GM12878 (cell line): ENCODE measurements at regions not wholly inside any gene's neighbourhood (a gene's known extent, or its start where the extent isn't known, plus 50 kb on each side); places are given as distances from the start of the nearest gene placed in this dataset.

Experiments used
- EGR1 ChIP-seq, 2 experiments: IDR thresholded peaks; 1 replicate in 1 of 2; 2 replicates in 1 of 2; pipeline ENCODE4 v1.6.1; 2011 to 2012; ENCODE audit warnings: low read depth in 2 of 2, low read length in 2 of 2, borderline replicate concordance in 1 of 2, mild to moderate bottlenecking in 1 of 2, moderate library complexity in 1 of 2
- JUND ChIP-seq: IDR thresholded peaks from 2 replicates; pipeline ENCODE4 v1.6.1; 2012; ENCODE audit warnings: low read depth, mild to moderate bottlenecking, low read length, improper control_type of control experiment, moderate library complexity
- NBN ChIP-seq: fragments of 450-650 bp; IDR thresholded peaks from 2 replicates; pipeline ENCODE4 v1.6.1; 2016
- NR2C1 ChIP-seq: fragments of 450-650 bp; IDR thresholded peaks from 2 replicates; pipeline ENCODE4 v1.6.1; 2017; ENCODE audit warnings: antibody characterized with exemption, mild to moderate bottlenecking, moderate library complexity
- SIN3A ChIP-seq: IDR thresholded peaks from 2 replicates; pipeline ENCODE4 v1.6.1; 2012; ENCODE audit warnings: low read depth, low read length, improper control_type of control experiment
- SUZ12 ChIP-seq: fragments of 200-600 bp; sonication (generic); IDR thresholded peaks from one replicate; pipeline ENCODE4 v1.6.1; 2018; ENCODE audit warnings: antibody characterized with exemption, mild to moderate bottlenecking; ENCODE audit not compliant: unreplicated experiment
- YY1 ChIP-seq: IDR thresholded peaks from 2 replicates; pipeline ENCODE4 v1.6.1; 2011; ENCODE audit warnings: low read depth, mild to moderate bottlenecking, low read length
- ZSCAN29 ChIP-seq: fragments of 450-650 bp; IDR thresholded peaks from 2 replicates; pipeline ENCODE4 v1.6.1; 2017; ENCODE audit warnings: mild to moderate bottlenecking, moderate library complexity
- TF ChIP-seq, protein P1 (sequence below), 3 experiments: IDR thresholded peaks in 2 of 3; conservative IDR thresholded peaks in 1 of 3; 2 replicates each; pipeline ENCODE4 v1.5.1; 2011; ENCODE audit warnings: low read depth in 3 of 3, low read length in 3 of 3, mild to moderate bottlenecking in 3 of 3, control low read depth in 2 of 3, moderate library complexity in 2 of 3, inconsistent platforms in 1 of 3, mixed read lengths in 1 of 3; ENCODE audit not compliant: control insufficient read depth in 2 of 3, insufficient read depth in 1 of 3; ENCODE audit errors: extremely low read depth in 1 of 3
- TF ChIP-seq, protein P2 (sequence below): IDR thresholded peaks from 2 replicates; pipeline ENCODE4 v1.6.1; 2011; ENCODE audit warnings: low read depth, mild to moderate bottlenecking, low read length, moderate library complexity, borderline replicate concordance; ENCODE audit errors: extremely low read depth
- TF ChIP-seq, protein P3 (sequence below): fragments of 450-650 bp; IDR thresholded peaks from 2 replicates; pipeline ENCODE4 v1.6.1; 2017; ENCODE audit warnings: mild to moderate bottlenecking

DNA sequence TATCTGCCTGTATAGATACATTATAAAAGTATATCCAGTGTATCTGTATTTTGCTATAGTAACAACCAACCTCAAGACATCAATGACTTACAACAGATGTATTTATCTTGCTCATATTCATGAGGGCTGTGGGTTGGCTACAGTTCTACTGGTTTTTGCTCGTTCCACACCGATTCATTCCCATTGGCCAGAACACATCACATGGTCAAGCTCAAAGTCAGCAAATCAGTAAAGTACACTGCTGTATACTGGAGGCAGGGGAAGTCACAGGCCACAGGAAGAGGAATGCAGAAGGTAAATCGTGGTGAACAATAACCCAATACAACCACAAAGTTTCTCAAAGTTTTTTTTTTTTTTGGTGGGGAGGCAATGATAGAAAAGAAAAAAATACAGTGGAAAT lies 180.0 kb upstream of the CDKN3 start:
- TF ChIP-seq, protein P1, sequence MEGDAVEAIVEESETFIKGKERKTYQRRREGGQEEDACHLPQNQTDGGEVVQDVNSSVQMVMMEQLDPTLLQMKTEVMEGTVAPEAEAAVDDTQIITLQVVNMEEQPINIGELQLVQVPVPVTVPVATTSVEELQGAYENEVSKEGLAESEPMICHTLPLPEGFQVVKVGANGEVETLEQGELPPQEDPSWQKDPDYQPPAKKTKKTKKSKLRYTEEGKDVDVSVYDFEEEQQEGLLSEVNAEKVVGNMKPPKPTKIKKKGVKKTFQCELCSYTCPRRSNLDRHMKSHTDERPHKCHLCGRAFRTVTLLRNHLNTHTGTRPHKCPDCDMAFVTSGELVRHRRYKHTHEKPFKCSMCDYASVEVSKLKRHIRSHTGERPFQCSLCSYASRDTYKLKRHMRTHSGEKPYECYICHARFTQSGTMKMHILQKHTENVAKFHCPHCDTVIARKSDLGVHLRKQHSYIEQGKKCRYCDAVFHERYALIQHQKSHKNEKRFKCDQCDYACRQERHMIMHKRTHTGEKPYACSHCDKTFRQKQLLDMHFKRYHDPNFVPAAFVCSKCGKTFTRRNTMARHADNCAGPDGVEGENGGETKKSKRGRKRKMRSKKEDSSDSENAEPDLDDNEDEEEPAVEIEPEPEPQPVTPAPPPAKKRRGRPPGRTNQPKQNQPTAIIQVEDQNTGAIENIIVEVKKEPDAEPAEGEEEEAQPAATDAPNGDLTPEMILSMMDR (IDR thresholded peaks at IDR 0.05 in 2 of 3, conservative IDR thresholded peaks at IDR 0.05 in 1 of 3; ENCODE audit: control insufficient read depth in 2 of 3, extremely low read depth in 1 of 3, insufficient read depth in 1 of 3, low read depth in 3 of 3, low read length in 3 of 3) = no peak
- no peak for TF ChIP-seq NBN
- TF ChIP-seq NR2C1 = no peak
- no peak for TF ChIP-seq SUZ12
- TF ChIP-seq EGR1 (IDR thresholded peaks at IDR 0.05; ENCODE audit: borderline replicate concordance in 1 of 2, low read depth in 2 of 2, low read length in 2 of 2) = no peak
- TF ChIP-seq, protein P2, sequence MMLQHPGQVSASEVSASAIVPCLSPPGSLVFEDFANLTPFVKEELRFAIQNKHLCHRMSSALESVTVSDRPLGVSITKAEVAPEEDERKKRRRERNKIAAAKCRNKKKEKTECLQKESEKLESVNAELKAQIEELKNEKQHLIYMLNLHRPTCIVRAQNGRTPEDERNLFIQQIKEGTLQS = no peak
- no peak for TF ChIP-seq ZSCAN29
- TF ChIP-seq SIN3A = no peak
- TF ChIP-seq, protein P3, sequence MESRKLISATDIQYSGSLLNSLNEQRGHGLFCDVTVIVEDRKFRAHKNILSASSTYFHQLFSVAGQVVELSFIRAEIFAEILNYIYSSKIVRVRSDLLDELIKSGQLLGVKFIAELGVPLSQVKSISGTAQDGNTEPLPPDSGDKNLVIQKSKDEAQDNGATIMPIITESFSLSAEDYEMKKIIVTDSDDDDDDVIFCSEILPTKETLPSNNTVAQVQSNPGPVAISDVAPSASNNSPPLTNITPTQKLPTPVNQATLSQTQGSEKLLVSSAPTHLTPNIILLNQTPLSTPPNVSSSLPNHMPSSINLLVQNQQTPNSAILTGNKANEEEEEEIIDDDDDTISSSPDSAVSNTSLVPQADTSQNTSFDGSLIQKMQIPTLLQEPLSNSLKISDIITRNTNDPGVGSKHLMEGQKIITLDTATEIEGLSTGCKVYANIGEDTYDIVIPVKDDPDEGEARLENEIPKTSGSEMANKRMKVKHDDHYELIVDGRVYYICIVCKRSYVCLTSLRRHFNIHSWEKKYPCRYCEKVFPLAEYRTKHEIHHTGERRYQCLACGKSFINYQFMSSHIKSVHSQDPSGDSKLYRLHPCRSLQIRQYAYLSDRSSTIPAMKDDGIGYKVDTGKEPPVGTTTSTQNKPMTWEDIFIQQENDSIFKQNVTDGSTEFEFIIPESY = no peak
- TF ChIP-seq JUND = no peak
- no peak for TF ChIP-seq YY1
